NCI-H1417 (cell line): ENCODE measurements at regions not wholly inside any gene's neighbourhood (a gene's known extent, or its start where the extent isn't known, plus 50 kb on each side); places are given as distances from the start of the nearest gene placed in this dataset.

Experiments
- DNase-seq, 3 experiments: peaks; one replicate each; lab custom pipeline; 2025; lab: John Stamatoyannopoulos, UW

DNA sequence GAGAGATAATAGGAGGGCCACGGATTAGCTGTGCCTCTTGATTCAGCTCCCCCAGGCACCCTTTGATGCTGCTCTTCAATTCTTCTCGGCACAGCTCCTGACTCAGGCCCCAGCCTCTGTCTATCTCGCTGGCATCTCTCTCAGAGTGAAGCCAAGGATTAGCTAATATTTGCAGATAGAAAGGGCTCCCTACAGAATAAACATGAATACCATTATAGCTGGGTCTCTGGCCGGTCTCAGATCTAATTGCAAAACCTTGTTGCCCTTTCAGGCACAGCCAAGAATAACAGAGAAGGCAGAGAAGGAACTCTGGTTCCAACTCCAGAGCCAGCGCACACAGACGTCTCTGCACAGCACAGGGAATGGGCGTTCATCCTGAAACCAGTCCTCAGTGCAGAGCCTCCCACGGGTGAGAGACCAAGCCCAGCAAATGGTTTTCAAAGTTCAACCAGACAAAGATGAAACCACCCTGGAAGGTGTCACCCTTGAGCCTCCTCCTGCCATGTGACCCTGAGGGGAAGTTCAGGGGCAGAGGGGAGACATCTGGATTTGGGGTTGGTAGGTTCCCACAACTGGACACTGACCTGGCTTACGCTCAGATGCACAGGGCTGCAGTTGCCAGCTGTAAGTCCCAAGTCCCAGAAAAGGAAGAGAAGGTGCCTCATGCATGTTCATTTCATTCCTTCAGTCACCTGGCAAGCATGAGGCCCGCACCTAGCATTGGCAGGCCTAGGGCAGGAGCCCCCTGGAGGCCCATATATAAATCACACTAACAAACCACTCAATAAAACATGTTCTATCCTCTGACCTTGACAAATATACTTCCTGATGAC, 394.0 kb downstream of the NPHP4 start:
- DNase-seq, result peak in 1 of 3 experiments; percentile 21

DNA sequence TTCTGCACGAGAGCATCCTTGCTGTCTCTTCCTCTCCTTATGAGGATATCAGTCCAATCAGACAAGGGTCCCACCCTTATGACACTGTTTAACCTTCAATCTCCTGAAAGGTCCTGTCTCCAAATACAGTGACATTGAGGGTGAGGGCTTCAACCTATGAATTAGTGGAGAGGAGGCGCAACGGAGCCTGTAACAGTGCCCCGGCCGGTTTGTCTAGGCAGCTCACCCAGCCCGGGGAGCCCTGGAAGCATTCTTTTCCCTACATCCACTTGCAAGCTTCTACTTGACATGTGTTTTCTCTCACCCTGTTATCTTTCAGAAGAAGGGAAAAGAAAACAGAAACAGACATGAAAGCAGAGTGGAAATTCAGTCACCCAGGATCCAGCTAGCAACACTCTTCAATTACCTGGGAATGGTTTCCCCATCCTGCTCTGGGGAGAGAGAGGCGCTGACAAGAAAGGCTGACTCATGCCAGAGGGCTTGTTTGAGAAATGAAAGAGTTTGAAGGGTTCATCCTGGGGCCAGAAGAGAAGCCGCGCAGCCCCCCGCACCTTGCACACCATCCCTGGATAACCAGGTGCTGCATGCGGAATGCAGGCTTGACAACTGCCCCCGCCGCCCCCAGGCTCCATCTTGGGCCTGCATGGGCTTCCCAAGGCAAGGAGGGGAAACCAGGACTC, 394.9 kb downstream of the NPHP4 start:
- no peak for DNase-seq

DNA sequence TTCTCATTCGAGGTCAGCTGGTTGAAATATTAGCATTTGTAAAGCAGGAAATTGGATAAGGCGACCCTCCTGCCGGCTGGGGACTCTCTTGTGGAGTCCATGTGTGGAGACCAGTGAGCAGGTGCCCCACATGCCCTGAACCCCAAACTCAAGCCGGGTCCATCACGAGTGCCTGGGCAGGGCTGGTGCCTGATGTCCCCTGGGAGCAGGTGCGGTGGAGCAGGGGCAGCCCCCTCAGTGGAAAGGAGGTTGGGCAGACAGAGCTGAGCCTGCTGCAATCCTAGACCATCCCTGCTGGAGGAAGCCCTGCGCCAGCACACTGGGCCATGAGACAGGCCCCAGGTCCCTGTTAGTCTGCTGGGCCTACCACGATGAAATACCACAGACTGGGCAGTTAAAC, 395.6 kb downstream of the NPHP4 start:
- DNase-seq, result no peak

DNA sequence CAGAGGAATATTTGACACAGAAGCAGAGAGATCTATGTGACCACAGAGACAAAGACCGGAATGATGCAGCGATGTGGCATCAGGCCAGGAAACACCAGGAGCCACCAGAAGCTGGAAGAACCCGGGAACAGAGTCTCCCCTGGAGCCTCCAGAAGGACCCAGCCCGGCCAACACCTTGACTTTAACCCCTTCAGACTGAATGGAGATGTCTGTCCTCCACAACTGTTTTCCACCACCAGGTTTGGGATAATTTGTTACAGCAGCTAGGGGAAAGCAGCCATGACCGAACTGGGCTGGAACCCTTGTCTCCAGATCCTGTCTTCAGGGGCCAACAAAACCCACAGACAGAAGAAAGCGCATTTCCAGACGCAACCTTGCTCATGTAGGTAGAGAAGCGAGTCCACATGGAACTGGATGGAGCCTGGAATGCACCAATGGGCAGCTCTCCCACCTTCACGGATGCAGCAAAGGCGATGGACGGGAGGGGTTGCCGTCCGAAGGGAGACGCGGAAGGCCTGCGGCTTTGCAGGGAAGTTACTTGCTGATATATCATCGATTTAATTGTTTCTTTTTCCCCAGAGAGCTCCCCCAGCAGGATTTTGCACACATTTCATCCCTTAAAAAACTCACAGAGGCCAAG, 396.6 kb downstream of the NPHP4 start:
- no peak for DNase-seq

DNA sequence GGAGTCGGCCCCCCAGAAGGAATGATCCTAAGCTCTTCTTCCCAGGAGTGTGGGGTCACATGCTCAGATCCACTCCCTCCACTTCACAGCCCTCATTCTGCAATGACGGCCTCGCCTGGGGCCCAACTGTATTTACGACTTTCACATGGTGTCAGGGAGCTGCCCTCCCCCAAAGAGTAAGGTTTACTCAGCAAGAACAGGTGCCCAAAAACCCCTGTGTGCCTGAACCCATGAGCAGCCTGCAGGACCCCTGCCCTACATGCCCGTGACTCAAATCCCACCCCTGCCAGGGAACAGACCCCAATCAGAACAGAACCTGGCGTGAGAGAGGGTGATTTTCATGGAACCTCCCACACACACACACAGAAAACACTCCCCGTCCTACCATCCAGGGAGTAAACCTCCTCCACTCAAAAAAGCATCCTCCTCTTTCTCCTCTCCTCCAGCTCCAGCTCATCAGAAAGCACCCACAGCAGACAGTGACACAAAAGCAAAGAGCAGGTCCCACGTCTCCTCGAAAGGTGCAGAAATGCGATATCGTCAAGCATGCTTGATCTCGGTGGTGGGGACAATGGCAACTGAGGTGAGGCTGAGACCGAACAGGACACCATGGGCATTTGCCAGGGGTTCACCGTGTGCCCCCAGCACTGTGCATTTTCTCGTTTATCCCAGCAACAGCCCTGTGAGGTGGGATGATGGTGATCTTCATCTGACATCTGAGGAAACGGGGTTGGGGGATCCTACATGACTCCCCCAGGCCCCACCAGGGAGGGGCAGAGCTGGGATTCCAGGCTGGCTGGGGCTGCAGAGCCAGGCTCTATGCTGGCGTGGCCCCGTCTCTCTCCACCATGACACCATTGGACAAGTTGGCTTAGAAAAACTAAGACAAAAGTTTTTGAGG, 397.9 kb downstream of the NPHP4 start:
- no peak for DNase-seq

DNA sequence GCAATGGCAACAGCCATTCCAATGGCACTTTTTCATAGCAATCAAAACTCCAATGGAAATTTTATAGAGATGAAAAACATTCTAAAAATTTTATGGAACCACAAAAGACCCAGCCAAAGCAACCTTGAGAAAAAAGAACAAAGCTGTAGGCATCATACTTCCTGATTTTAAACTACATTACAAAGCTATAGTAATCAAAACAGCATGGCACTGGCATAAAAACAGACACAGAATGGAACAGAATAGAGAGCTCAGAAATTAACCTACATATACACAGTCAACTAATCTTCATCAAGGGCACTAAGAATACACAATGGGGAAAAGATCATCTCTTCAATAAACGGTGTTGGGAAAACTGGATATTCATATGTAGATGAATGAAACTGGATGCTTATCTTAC, 401.5 kb downstream of the NPHP4 start:
- no peak for DNase-seq

DNA sequence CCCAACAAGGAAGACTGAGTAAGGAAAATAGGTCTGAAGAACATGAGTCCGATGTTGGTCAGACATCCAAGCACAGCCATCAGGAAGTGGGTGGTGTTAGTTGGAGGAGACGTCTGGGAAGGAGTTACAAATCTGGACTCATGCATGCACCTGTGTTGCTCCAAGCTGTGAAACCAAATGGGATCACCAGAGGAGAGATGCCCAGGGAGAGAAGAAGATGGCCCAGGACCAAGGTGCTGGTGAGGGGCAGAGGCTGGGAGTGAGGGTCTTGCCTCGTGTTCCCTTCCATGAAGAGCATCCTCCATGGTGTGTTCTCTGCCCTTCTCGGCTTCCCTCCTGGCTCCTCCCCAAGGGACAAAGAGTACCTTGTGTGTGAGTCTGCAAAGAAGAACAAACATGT, 405.6 kb downstream of the NPHP4 start:
- DNase-seq, result no peak

DNA sequence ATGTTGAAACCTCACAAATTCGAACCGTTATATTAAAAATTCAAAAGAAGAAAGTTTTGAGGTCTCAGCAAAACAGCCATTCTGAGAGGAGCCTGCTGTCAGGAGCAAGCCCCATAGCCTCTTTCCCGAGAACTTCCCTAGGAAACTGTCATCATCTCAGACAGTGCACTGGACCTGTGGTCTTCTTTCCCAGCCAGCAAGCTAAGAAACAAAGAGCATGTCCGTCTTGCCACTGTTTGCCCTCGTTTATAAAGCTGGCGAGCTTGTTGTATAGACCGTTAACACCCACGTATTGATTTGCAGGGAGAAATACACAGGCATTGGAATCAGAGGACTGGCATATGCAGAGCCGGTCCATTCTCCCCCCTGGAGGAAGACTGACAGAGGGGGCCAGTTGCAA, 407.0 kb downstream of the NPHP4 start:
- DNase-seq, result no peak

DNA sequence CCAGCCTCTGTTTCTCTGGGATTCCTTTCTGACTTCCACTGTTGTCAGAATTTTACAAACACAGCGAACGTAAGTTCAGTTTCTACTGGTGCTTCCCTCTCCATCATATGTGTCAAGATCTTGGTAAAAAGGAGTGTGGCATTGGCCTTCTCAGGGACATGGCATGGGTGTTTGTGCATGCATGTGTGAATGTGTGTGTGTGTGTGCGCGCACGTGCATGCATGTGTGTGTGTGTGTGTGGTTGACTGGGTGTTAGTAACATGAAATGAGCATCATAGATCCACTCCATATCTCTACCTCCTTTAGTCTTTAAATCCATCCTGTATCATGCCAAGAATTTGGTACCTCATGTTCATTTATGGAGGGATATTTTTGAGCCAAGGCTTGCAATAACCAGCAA, 411.3 kb downstream of the NPHP4 start:
- no peak for DNase-seq

DNA sequence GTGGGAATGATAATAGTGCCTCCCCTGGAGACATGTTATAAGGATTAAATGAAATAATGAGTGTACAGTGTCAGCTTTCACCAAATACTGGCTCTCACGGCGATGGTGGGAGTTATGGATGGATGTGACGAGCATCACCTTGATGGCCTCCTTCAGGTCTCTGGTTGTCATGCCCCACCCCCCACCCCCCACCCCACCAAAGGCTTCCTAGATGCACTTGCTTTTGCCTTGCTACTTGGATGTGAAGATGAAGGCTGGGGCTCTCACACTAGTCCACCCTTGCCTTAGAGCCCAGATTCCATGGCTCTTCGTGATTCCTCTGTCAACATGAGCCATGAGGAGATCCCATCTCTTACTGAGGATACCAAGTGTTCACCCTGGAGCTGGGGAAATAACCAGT, 412.3 kb downstream of the NPHP4 start:
- no peak for DNase-seq

DNA sequence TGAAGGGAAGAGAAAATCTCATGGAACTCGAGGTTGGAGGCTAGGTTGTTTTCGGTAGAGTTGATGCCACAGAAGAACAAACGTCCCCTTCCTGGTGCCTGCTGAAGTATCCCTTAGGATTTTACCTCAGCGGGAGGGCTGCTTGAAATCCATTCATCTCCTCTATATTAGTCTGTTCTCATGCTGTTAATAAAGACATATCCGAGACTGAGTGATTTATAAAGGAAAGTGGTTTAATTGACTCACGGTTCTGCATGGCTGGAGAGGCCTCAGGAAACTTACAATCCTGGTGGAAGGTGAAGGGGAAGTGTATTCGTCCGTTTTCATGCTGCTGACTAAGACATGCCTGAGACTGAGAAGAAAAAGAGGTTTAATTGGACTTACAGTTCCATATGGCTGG, 413.5 kb downstream of the NPHP4 start:
- no peak for DNase-seq

DNA sequence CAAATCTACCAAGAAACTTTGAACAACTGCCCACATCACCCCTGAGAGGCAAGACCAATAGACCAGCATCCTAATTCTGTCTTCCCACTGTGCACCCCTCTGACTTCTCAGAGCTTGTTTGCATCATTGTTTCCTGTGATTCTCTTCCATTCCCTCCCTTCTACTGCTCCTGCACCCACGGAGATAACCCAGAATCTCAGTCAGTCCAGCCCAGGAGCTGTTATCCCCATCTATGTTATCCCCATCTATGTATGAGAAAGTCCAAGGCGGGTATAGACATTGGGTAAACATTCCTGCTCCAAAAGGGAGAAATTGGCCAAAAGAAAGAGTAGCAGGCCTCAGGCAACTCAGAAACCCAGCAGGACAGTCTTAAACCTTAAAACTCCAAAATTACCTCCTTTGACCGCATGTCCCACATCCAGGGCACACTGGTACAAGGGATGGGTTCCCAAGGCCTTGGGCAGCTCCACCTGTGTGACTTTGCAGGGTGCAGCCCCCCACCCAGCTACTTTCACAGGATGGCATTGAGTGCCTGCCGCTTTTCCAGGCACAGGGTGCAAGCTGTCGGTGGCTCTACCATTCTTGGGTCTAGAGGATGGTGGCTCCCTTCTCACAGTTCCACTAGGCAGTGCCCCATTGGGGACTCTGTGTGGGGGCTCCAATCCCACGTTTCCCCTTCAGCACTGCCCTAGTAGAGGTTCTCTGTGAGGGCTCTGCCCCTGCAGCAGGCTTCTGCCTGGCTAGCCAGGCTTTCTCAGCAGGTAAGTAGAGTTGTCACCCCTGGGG, 414.8 kb downstream of the NPHP4 start:
- DNase-seq, result no peak

DNA sequence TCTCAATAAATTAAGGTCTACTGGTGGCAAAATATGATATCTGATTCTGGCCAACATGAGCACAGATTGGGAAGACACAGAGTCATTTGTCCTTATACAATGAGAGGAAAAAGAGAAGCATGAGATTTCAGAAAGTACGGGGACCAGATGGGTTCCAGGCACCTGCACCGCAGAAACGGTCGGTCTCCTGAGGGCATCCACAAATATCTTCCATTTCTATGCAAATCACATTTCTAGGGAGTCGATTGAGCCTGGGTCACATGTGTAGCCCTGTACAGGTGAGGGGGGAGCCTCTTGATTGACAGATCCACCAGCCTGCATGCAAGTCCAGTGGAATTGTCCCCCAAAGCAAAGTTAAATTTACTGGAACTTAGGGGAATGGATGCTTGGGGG, 415.6 kb downstream of the NPHP4 start:
- no peak for DNase-seq

DNA sequence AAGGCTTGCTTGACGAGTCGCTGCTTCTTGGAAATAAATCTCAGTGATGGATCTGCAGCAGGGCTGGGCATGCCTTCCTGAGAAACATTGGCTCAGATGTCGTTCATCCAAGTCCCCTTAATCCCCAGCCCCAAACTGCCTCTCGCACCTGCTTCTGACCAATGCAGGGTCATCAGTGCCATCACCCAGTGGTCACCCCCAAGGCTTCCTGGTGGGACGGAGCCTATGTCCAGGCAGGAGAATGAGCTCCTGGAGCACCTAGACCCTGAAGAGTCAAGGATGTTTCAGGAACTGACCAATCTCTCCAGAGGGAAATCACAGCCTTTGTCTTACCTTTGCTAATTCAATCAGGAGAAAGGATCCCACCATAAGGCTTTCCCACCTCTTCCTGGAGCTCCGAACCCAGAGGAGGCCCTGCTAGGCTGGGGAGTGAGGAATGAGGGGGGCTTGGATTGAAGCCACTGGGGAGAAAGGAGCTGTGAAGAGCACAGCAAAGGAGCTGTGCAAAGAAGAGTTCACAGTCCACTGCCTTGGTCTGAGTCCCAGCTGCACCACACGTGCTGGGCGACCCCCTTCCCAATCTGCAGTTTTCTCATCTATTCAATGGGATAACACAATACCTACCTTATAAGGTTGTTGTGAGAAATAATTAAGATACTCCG, 416.1 kb downstream of the NPHP4 start:
- no peak for DNase-seq

DNA sequence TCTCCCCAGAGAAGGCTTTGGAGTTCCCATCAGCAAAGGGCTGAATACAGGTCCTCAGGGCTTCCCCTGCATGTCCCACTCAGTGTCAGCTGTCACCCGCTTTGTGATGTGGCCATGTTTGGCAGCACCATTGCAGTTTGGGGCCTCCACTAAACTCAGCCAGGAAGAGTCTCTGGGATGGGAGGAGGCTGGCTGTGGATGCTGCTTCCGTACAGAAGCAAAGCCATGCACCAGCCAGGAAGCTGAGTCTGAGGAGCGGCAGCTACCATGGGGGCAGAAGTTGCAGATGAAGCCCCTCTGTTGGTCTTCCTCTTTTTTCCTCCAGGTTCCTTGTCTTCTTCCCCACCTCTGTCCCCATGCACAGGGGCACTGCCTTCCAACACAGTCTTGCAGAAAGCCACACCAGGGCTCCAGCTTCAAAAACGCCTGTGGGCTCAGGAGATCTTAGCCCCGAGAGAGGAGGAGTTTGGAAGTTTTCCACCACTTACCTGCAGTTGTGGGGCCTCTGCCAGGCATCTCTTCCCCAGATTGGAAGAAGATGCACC, 416.8 kb downstream of the NPHP4 start:
- no peak for DNase-seq

DNA sequence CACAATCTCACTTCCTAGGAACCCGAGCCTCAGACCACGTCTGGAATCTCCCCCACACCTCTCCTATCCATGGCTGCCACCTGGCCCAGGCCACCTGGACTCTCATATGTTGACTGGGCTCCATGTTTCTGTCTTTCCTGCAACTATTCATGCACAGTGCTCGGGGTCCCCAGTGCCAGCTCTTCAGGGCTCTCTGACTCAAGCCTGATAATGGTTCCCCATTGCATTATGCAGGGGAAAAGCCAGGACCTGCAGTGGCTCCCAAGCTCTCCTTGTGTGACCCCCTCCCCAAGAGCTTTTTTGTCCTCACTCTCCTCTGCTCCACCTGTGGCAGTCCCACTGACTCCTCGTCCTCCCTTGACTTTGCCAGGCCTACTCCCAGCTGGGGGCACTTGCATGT, 417.6 kb downstream of the NPHP4 start:
- DNase-seq, result no peak

DNA sequence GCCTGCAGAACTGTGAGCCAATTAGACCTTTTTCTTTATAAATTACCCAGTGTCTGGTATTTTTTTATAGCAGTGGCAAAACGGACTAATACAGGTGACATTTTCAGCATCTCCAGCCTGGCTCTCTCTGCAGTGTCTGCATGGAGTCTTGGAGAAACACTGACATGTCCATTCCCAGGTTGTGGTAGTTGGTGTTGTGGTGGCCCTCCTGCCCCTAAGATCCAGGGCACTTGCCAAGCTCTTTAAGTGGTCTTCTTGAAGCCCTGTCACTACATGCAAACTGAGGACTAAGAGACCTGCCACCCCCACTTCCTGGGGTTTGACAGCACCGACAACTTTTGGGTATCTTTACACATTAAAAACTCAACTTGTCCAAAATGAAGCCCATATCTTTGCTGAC, 419.4 kb downstream of the NPHP4 start:
- no peak for DNase-seq

DNA sequence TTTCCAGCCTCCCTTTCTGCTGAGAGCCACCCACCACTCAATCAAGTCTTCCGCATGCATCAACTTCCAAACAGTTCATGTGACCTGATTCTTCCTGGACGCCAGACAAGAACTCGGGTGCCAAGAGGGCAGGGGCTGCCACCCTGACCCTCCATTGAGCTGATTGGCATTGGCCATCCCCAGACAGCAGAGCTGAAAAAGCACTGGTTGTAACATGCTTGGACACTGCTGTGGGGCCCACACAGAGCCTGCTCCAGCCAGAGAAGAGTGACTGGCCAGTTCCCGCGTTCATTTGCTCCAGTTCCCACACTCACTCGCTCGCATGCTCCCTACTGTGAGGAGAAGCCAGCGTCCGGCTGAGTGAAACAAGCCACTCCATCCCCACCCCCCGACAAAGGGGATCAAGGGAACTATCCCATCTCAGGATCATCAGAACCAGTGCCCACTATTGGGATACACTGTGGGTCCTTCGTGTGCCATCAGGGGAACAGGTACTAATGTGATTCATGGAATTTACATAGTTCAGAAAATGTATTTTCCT, 420.3 kb downstream of the NPHP4 start:
- DNase-seq, result no peak

DNA sequence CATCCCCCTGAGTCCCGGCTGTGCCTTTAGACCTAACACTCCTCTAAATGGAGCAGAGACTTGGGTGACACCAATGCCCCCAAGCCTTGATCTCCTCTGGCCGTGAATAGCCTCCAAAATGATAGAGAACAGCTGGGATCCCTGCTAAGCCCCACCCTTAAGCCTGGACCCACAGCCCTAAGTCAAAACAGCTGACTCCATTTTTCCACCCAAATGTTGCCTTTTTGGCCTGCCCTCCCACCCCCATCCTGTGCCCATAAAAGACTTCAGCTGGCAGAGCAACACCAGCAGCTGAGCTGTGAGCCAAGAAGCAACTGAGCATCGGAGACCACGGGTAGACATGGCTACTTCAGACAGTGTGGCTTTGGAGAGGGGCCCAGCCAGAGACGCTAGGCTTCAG, 420.8 kb downstream of the NPHP4 start:
- DNase-seq, result no peak

DNA sequence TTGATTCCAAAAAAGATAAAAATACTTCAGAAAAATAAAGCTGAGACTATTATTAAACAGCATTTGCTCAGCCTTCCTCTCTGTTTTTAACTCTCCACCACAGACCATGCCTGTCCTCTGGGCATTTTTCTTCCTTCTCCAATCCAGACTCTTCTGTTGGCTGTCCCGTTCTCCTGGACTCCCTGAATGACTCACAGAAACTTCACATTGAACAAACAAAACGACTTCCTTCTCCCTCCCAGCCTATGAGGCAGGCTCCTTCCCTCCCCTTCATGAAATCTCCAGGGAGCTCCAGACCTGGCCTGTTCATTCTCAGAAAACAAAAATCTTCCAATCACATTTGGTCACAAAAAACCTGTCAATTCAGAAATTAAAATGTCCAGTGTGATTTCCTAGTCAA, 421.3 kb downstream of the NPHP4 start:
- no peak for DNase-seq
